H9 (cell line): ENCODE measurements at regions not wholly inside any gene's neighbourhood (a gene's known extent, or its start where the extent isn't known, plus 50 kb on each side); places are given as distances from the start of the nearest gene placed in this dataset.

Experiments
- DNase-seq: peaks from one replicate; pipeline ENCODE4 v3.0.0-alpha.2; 2017
- H2AFZ ChIP-seq: one replicate; pipeline ENCODE4 v1.6.1; 2013; ENCODE audit warnings: mild to moderate bottlenecking, low read length, control low read depth, moderate library complexity
- H2AK5ac ChIP-seq: 2 replicates; pipeline ENCODE4 v1.6.1; 2013; ENCODE audit warnings: low read length, control low read depth, mixed read lengths; ENCODE audit not compliant: insufficient read length
- H2BK120ac ChIP-seq: one replicate; pipeline ENCODE4 v1.6.1; 2013; ENCODE audit warnings: low read depth, mild to moderate bottlenecking, low read length, control low read depth, inconsistent platforms; ENCODE audit not compliant: poor library complexity, severe bottlenecking
- H2BK12ac ChIP-seq: 2 replicates; pipeline ENCODE4 v1.6.1; 2013; ENCODE audit warnings: low read length, control low read depth, mixed read lengths, low read depth; ENCODE audit not compliant: insufficient read length
- H2BK15ac ChIP-seq: 2 replicates; pipeline ENCODE4 v1.6.1; 2013; ENCODE audit warnings: low read depth, low read length, control low read depth
- H2BK20ac ChIP-seq: one replicate; pipeline ENCODE4 v1.6.1; 2013; ENCODE audit warnings: low read depth, mild to moderate bottlenecking, low read length, control low read depth, inconsistent platforms; ENCODE audit not compliant: poor library complexity, severe bottlenecking
- H2BK5ac ChIP-seq: 2 replicates; pipeline ENCODE4 v1.6.1; 2013; ENCODE audit warnings: low read length, control low read depth, mixed read lengths; ENCODE audit not compliant: insufficient read length
- H3K14ac ChIP-seq: 2 replicates; pipeline ENCODE4 v1.6.1; 2013; ENCODE audit warnings: low read length, control low read depth; ENCODE audit not compliant: insufficient read depth
- H3K18ac ChIP-seq: 2 replicates; pipeline ENCODE4 v1.6.1; 2013; ENCODE audit warnings: low read depth, mild to moderate bottlenecking, mixed read lengths, low read length, control low read depth; ENCODE audit not compliant: insufficient read length
- H3K23ac ChIP-seq: 2 replicates; pipeline ENCODE4 v1.6.1; 2013; ENCODE audit warnings: low read length, control low read depth, mixed read lengths, low read depth; ENCODE audit not compliant: insufficient read length
- H3K23me2 ChIP-seq: 2 replicates; pipeline ENCODE4 v1.6.1; 2013; ENCODE audit warnings: low read depth, mild to moderate bottlenecking, mixed read lengths, low read length, control low read depth; ENCODE audit not compliant: insufficient read length, poor library complexity, severe bottlenecking
- H3K27ac ChIP-seq: 2 replicates; pipeline ENCODE4 v1.5.1; 2013; ENCODE audit warnings: low read length, control low read depth, mixed read lengths, low read depth; ENCODE audit not compliant: insufficient read length
- H3K27me3 ChIP-seq: 2 replicates; pipeline ENCODE4 v1.6.1; 2013; ENCODE audit warnings: low read length, control low read depth, inconsistent platforms; ENCODE audit not compliant: insufficient read depth
- H3K4ac ChIP-seq: 2 replicates; pipeline ENCODE4 v1.6.1; 2013; ENCODE audit warnings: low read depth, mild to moderate bottlenecking, control low read depth, inconsistent platforms, low read length, moderate library complexity
- H3K4me1 ChIP-seq: 2 replicates; pipeline ENCODE4 v1.6.1; 2013; ENCODE audit warnings: low read length, control low read depth, inconsistent platforms; ENCODE audit not compliant: insufficient read depth
- H3K4me2 ChIP-seq: 2 replicates; pipeline ENCODE4 v1.6.1; 2013; ENCODE audit warnings: low read length, control low read depth, mixed read lengths; ENCODE audit not compliant: insufficient read length, insufficient read depth
- H3K56ac ChIP-seq: 2 replicates; pipeline ENCODE4 v1.6.1; 2013; ENCODE audit warnings: low read depth, mild to moderate bottlenecking, mixed read lengths, low read length, control low read depth; ENCODE audit not compliant: insufficient read length
- H3K79me1 ChIP-seq: 2 replicates; pipeline ENCODE4 v1.6.1; 2013; ENCODE audit warnings: low read depth, mild to moderate bottlenecking, moderate library complexity, low read length, control low read depth, inconsistent platforms; ENCODE audit not compliant: insufficient read depth, poor library complexity, severe bottlenecking
- H3K79me2 ChIP-seq: 2 replicates; pipeline ENCODE4 v1.6.1; 2013; ENCODE audit warnings: low read length, control low read depth, inconsistent platforms; ENCODE audit not compliant: insufficient read depth
- H3K9ac ChIP-seq: 2 replicates; pipeline ENCODE4 v1.6.1; 2013; ENCODE audit warnings: low read length, control low read depth, mixed read lengths; ENCODE audit not compliant: insufficient read length; ENCODE audit errors: extremely low read depth
- H3K9me3 ChIP-seq: one replicate; pipeline ENCODE4 v1.6.1; 2013; ENCODE audit warnings: low read depth, low read length, inconsistent platforms; ENCODE audit not compliant: control insufficient read depth
- H3T11ph ChIP-seq: one replicate; pipeline ENCODE4 v1.6.1; 2013; ENCODE audit warnings: mild to moderate bottlenecking, low read length, control low read depth, inconsistent platforms
- H4K20me1 ChIP-seq: one replicate; pipeline ENCODE4 v1.6.1; 2013; ENCODE audit not compliant: control insufficient read depth, insufficient read length, insufficient read depth
- H4K5ac ChIP-seq: 2 replicates; pipeline ENCODE4 v1.6.1; 2013; ENCODE audit warnings: low read depth, mild to moderate bottlenecking, mixed read lengths, low read length, control low read depth; ENCODE audit not compliant: insufficient read length
- H4K8ac ChIP-seq: replicated peaks from 2 replicates; pipeline ENCODE4 v1.6.1; 2013; ENCODE audit warnings: low read length, control low read depth, mixed read lengths, low read depth; ENCODE audit not compliant: insufficient read length
- H4K91ac ChIP-seq: 2 replicates; pipeline ENCODE4 v1.6.1; 2013; ENCODE audit warnings: low read depth, mild to moderate bottlenecking, moderate library complexity, mixed read lengths, low read length, control low read depth; ENCODE audit not compliant: insufficient read length
- H3K27ac Mint-ChIP-seq, 3 experiments: 2 replicates in 2 of 3; 3 replicates in 1 of 3; pipeline ENCODE4 v1.8.0; 2020 to 2021; ENCODE audit warnings: mixed read lengths in 3 of 3, mild to moderate bottlenecking in 1 of 3, moderate library complexity in 1 of 3
- H3K27me3 Mint-ChIP-seq: 2 replicates; pipeline ENCODE4 v1.8.0; 2021; ENCODE audit warnings: low read depth, mild to moderate bottlenecking, moderate library complexity, mixed read lengths
- H3K36me3 Mint-ChIP-seq, 3 experiments: 2 replicates in 2 of 3; 3 replicates in 1 of 3; pipeline ENCODE4 v1.8.0; 2020 to 2021; ENCODE audit warnings: low read depth in 3 of 3, mixed read lengths in 3 of 3; ENCODE audit not compliant: insufficient read depth in 1 of 3
- H3K4me1 Mint-ChIP-seq, 2 experiments: 2 replicates each; pipeline ENCODE4 v1.8.0; 2020; ENCODE audit warnings: mixed read lengths in 2 of 2
- H3K4me3 Mint-ChIP-seq, 2 experiments: 2 replicates in 1 of 2; 3 replicates in 1 of 2; pipeline ENCODE4 v1.8.0; 2020 to 2021; ENCODE audit warnings: mild to moderate bottlenecking in 2 of 2, mixed read lengths in 2 of 2, moderate library complexity in 1 of 2
- H3K9me3 Mint-ChIP-seq, 2 experiments: 2 replicates in 1 of 2; 3 replicates in 1 of 2; pipeline ENCODE4 v1.8.0; 2020; ENCODE audit warnings: mild to moderate bottlenecking in 2 of 2, mixed read lengths in 2 of 2, moderate library complexity in 1 of 2
- WGBS: extraction: QIAGEN DNeasy Blood & Tissue Kit; methylation state at CpG from one replicate; pipeline ENCODE4 v1.1.7; 2013; ENCODE audit warnings: missing lambda C conversion rate, low lambda C conversion rate, mixed read lengths; ENCODE audit not compliant: insufficient read length; ENCODE audit errors: extremely low coverage; 5-methylcytosine and 5-hydroxymethylcytosine counted together
- TF ChIP-seq, protein P1 (sequence below): fragments of 200-600 bp; sonication (generic); conservative IDR thresholded peaks from 3 replicates; pipeline ENCODE4 v1.8.0; 2021; ENCODE audit warnings: antibody characterized with exemption, mild to moderate bottlenecking

- no peak for DNase-seq
- no peak overlapping the region for H4K5ac ChIP-seq
- TF ChIP-seq, protein P1, sequence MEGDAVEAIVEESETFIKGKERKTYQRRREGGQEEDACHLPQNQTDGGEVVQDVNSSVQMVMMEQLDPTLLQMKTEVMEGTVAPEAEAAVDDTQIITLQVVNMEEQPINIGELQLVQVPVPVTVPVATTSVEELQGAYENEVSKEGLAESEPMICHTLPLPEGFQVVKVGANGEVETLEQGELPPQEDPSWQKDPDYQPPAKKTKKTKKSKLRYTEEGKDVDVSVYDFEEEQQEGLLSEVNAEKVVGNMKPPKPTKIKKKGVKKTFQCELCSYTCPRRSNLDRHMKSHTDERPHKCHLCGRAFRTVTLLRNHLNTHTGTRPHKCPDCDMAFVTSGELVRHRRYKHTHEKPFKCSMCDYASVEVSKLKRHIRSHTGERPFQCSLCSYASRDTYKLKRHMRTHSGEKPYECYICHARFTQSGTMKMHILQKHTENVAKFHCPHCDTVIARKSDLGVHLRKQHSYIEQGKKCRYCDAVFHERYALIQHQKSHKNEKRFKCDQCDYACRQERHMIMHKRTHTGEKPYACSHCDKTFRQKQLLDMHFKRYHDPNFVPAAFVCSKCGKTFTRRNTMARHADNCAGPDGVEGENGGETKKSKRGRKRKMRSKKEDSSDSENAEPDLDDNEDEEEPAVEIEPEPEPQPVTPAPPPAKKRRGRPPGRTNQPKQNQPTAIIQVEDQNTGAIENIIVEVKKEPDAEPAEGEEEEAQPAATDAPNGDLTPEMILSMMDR: no peak
- H3K79me2 ChIP-seq: no peaks in the 10 kb centered on the region
- H3K9ac ChIP-seq: no peak overlapping the region
- peaks cover 5% of the 10 kb centered on the region; the same call in 1 of the 2 replicates for H3K4me1 ChIP-seq
- no peak overlapping the region for H3K23ac ChIP-seq
- Mint-ChIP-seq H3K36me3 (no peaks in the 10 kb centered on the region; a peak in 2 of 7 replicates), H3K27me3 (no peaks in the 10 kb centered on the region), H3K4me1 (peaks cover 10 to 11% of the 10 kb centered on the region in 2 experiments), H3K27ac (no peak overlapping the region), H3K9me3 (peaks cover 0 to 7% of the 10 kb centered on the region in 2 experiments; a peak in 4 of 5 replicates), H3K4me3 (no peak overlapping the region)
- no peak overlapping the region for H2BK5ac ChIP-seq
- no peak overlapping the region for H2BK120ac ChIP-seq
- no peak overlapping the region for H2BK15ac ChIP-seq
- no peak overlapping the region for H2BK20ac ChIP-seq
- no peak overlapping the region for H4K91ac ChIP-seq
- no peaks in the 10 kb centered on the region for H3K27me3 ChIP-seq
- no peaks in the 10 kb centered on the region for H4K20me1 ChIP-seq
- H2AFZ ChIP-seq: no peak overlapping the region
- H3K56ac ChIP-seq: no peak overlapping the region
- no peak overlapping the region for H3K14ac ChIP-seq
- no peak overlapping the region for H3K4me2 ChIP-seq
- no peaks in the 10 kb centered on the region for H3K9me3 ChIP-seq
- no peaks in the 10 kb centered on the region for H3K79me1 ChIP-seq
- no peak overlapping the region for H3K18ac ChIP-seq
- no peak overlapping the region for H4K8ac ChIP-seq
- H3K27ac ChIP-seq: no peak overlapping the region
- no peak overlapping the region for H2AK5ac ChIP-seq
- no peak overlapping the region for H3K4ac ChIP-seq
- no peak overlapping the region for H2BK12ac ChIP-seq
- no CpG with 5 or more reads among the region's 4 CpGs for WGBS
- no peaks in the 10 kb centered on the region for H3K23me2 ChIP-seq
- no peak overlapping the region for H3T11ph ChIP-seq
These were observed 176.3 kb upstream of the DSEL start for GRCh38 chr18:67692811-67693210.
